Neural cell (in vitro differentiated cells): ENCODE measurements at regions not wholly inside any gene's neighbourhood (a gene's known extent, or its start where the extent isn't known, plus 50 kb on each side); places are given as distances from the start of the nearest gene placed in this dataset.

ENCODE experiments used
- H2AFZ ChIP-seq: fragments of 200-600, 300-800 bp; sonication (generic), shearing (Covaris generic); 2 replicates; pipeline ENCODE4 v1.6.0; 2014; ENCODE audit warnings: low read depth, mild to moderate bottlenecking, antibody characterized with exemption, low read length, moderate library complexity
- H3F3A ChIP-seq: fragments of 200-600 bp; shearing (Covaris generic); 2 replicates; pipeline ENCODE4 v1.6.1; 2016; ENCODE audit warnings: mild to moderate bottlenecking, moderate library complexity, mixed read lengths, antibody characterized with exemption, low read length; ENCODE audit not compliant: insufficient read depth, poor library complexity, severe bottlenecking
- H3K27ac ChIP-seq: fragments of 200-600, 300-800 bp; sonication (generic), shearing (Covaris generic); 2 replicates; pipeline ENCODE4 v1.5.1; 2014; ENCODE audit warnings: mild to moderate bottlenecking, low read length, moderate library complexity
- H3K27me3 ChIP-seq: fragments of 300-800, 200-600 bp; sonication (generic), shearing (Covaris generic); 2 replicates; pipeline ENCODE4 v1.6.0; 2014; ENCODE audit warnings: mild to moderate bottlenecking, low read depth, low read length, moderate library complexity; ENCODE audit not compliant: insufficient read depth
- H3K36me3 ChIP-seq: fragments of 300-800, 200-600 bp; sonication (generic), shearing (Covaris generic); 2 replicates; pipeline ENCODE4 v1.5.1; 2014; ENCODE audit warnings: mild to moderate bottlenecking, antibody characterized with exemption, low read length, moderate library complexity; ENCODE audit not compliant: insufficient read depth
- H3K4me2 ChIP-seq: fragments of 300-800, 200-600 bp; sonication (generic), shearing (Covaris generic); 2 replicates; pipeline ENCODE4 v1.6.0; 2014; ENCODE audit warnings: mild to moderate bottlenecking, low read length
- H3K4me3 ChIP-seq: fragments of 300-800, 200-600 bp; sonication (generic), shearing (Covaris generic); 2 replicates; pipeline ENCODE4 v1.5.1; 2014; ENCODE audit warnings: mild to moderate bottlenecking, low read length, moderate library complexity
- H3K79me2 ChIP-seq: fragments of 200-600 bp; shearing (Covaris generic); replicated peaks from 2 replicates; pipeline ENCODE4 v1.6.0; 2014; ENCODE audit warnings: mild to moderate bottlenecking, low read length, moderate library complexity; ENCODE audit not compliant: insufficient read depth
- H3K9ac ChIP-seq: fragments of 300-800, 200-600 bp; sonication (generic), shearing (Covaris generic); 2 replicates; pipeline ENCODE4 v1.6.1; 2016; ENCODE audit warnings: mild to moderate bottlenecking, low read length, mixed read lengths
- H3K9me2 ChIP-seq: fragments of 200-600 bp; shearing (Covaris generic); 2 replicates; pipeline ENCODE4 v1.6.1; 2016; ENCODE audit warnings: mild to moderate bottlenecking, low read length, mixed read lengths; ENCODE audit not compliant: insufficient read depth
- H3K9me3 ChIP-seq: fragments of 200-600, 300-800 bp; sonication (generic), shearing (Covaris generic); 2 replicates; pipeline ENCODE4 v1.6.1; 2016; ENCODE audit warnings: mild to moderate bottlenecking, mixed run types, low read length, moderate library complexity, mixed read lengths
- H4K20me1 ChIP-seq: fragments of 200-600 bp; shearing (Covaris generic); 2 replicates; pipeline ENCODE4 v1.6.1; 2016; ENCODE audit warnings: mild to moderate bottlenecking, mixed run types; ENCODE audit not compliant: insufficient read depth
- EP300 ChIP-seq: fragments of 450-650 bp; conservative IDR thresholded peaks from 2 replicates; pipeline ENCODE4 v1.6.1; 2014; ENCODE audit warnings: antibody characterized with exemption, mild to moderate bottlenecking, moderate library complexity; ENCODE audit not compliant: poor library complexity, severe bottlenecking
- EZH2 ChIP-seq: fragments of 200-600, 300-800 bp; shearing (Covaris generic), sonication (generic); IDR thresholded peaks from 2 replicates; pipeline ENCODE4 v1.6.1; 2014; ENCODE audit warnings: antibody characterized with exemption, low read length, borderline replicate concordance, mild to moderate bottlenecking; ENCODE audit not compliant: insufficient read depth, poor library complexity, severe bottlenecking
- POLR2AphosphoS5 ChIP-seq: IDR thresholded peaks from 2 replicates; pipeline ENCODE4 v1.6.1; 2012
- RAD21 ChIP-seq: fragments of 450-650 bp; conservative IDR thresholded peaks from 2 replicates; pipeline ENCODE4 v1.6.1; 2014; ENCODE audit warnings: antibody characterized with exemption, mild to moderate bottlenecking, moderate library complexity
- SMC3 ChIP-seq: fragments of 450-650 bp; conservative IDR thresholded peaks from 2 replicates; pipeline ENCODE4 v1.6.1; 2014; ENCODE audit warnings: antibody characterized with exemption, mild to moderate bottlenecking, moderate library complexity; ENCODE audit not compliant: poor library complexity
- TF ChIP-seq, protein P1 (sequence below): IDR thresholded peaks from 2 replicates; pipeline ENCODE4 v1.6.1; 2012; ENCODE audit warnings: borderline replicate concordance
- TF ChIP-seq, protein P2 (sequence below): fragments of 450-650 bp; IDR thresholded peaks from 2 replicates; pipeline ENCODE4 v1.5.1; 2014; ENCODE audit warnings: antibody characterized with exemption, mild to moderate bottlenecking, moderate library complexity; ENCODE audit not compliant: poor library complexity, severe bottlenecking

DNA sequence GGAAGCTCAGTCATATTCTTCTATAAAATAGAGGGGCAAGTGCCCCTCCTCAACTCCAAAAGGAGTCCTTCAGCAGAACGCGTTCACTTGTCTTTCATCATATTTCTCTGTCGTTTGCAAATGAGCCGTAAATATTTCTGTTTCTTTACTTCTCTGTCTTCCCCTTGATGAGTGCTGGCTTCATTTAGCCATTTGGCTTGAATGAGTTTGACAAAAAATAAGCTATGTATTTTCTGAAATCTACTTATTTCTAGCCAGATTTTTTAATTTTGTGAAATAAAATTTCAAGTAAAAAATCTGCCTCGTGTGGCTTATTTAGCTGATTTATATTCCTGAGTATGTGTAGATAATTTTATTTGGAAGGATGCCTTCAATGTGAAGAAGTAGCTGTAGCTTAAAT is 170.8 kb upstream of the DGKB start:
- Histone ChIP-seq H3K4me2 (no peak overlapping the region), H3K9ac (no peak overlapping the region), H3K9me3 (no peaks in the 10 kb centered on the region), H3K27me3 (no peaks in the 10 kb centered on the region), H3K27ac (no peak overlapping the region), H4K20me1 (no peaks in the 10 kb centered on the region), H3F3A (no peaks in the 10 kb centered on the region), H2AFZ (no peak overlapping the region), H3K79me2 (no peaks in the 10 kb centered on the region), H3K9me2 (no peaks in the 10 kb centered on the region), H3K36me3 (no peaks in the 10 kb centered on the region), H3K4me3 (no peak overlapping the region)
- no peak for TF ChIP-seq EZH2
- TF ChIP-seq, protein P1, sequence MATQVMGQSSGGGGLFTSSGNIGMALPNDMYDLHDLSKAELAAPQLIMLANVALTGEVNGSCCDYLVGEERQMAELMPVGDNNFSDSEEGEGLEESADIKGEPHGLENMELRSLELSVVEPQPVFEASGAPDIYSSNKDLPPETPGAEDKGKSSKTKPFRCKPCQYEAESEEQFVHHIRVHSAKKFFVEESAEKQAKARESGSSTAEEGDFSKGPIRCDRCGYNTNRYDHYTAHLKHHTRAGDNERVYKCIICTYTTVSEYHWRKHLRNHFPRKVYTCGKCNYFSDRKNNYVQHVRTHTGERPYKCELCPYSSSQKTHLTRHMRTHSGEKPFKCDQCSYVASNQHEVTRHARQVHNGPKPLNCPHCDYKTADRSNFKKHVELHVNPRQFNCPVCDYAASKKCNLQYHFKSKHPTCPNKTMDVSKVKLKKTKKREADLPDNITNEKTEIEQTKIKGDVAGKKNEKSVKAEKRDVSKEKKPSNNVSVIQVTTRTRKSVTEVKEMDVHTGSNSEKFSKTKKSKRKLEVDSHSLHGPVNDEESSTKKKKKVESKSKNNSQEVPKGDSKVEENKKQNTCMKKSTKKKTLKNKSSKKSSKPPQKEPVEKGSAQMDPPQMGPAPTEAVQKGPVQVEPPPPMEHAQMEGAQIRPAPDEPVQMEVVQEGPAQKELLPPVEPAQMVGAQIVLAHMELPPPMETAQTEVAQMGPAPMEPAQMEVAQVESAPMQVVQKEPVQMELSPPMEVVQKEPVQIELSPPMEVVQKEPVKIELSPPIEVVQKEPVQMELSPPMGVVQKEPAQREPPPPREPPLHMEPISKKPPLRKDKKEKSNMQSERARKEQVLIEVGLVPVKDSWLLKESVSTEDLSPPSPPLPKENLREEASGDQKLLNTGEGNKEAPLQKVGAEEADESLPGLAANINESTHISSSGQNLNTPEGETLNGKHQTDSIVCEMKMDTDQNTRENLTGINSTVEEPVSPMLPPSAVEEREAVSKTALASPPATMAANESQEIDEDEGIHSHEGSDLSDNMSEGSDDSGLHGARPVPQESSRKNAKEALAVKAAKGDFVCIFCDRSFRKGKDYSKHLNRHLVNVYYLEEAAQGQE = no peak
- TF ChIP-seq POLR2AphosphoS5 = no peak
- no peak for TF ChIP-seq EP300

DNA sequence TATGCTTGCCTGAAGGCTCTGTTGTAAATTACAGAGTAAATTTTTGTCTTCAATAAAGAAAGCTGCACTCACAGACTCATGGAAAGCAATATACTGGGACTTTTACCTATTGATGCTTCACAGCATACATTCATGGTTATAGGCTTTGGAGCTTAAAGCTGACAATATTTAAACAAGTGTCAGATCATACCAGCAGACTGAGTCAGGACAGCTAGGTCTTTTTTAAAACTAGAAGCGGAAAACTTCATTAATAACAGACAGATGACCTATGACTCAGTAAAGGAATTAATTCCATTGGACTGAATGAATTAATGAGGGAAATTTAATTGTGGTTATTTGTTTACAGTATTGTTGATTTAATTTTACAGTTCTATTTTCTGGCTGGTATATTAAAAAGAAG is 165.8 kb upstream of the DGKB start:
- Histone ChIP-seq H4K20me1 (no peaks in the 10 kb centered on the region), H3K27ac (no peak overlapping the region), H3K36me3 (no peaks in the 10 kb centered on the region), H3K9me3 (no peaks in the 10 kb centered on the region), H3K9ac (no peak overlapping the region), H3F3A (no peaks in the 10 kb centered on the region), H3K27me3 (no peaks in the 10 kb centered on the region), H3K79me2 (no peaks in the 10 kb centered on the region), H3K4me3 (no peak overlapping the region), H3K4me2 (no peak overlapping the region), H3K9me2 (no peaks in the 10 kb centered on the region), H2AFZ (no peak overlapping the region)
- TF ChIP-seq SMC3 (no peak), RAD21 (no peak), EP300 (no peak), EZH2 (no peak), POLR2AphosphoS5 (no peak)
- TF ChIP-seq, protein P1 = no peak
- TF ChIP-seq, protein P2, sequence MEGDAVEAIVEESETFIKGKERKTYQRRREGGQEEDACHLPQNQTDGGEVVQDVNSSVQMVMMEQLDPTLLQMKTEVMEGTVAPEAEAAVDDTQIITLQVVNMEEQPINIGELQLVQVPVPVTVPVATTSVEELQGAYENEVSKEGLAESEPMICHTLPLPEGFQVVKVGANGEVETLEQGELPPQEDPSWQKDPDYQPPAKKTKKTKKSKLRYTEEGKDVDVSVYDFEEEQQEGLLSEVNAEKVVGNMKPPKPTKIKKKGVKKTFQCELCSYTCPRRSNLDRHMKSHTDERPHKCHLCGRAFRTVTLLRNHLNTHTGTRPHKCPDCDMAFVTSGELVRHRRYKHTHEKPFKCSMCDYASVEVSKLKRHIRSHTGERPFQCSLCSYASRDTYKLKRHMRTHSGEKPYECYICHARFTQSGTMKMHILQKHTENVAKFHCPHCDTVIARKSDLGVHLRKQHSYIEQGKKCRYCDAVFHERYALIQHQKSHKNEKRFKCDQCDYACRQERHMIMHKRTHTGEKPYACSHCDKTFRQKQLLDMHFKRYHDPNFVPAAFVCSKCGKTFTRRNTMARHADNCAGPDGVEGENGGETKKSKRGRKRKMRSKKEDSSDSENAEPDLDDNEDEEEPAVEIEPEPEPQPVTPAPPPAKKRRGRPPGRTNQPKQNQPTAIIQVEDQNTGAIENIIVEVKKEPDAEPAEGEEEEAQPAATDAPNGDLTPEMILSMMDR = no peak
